NCI-H524 treated with DMSO at 0.1 percent for 48 hours (cell line): ENCODE measurements at regions not wholly inside any gene's neighbourhood (a gene's known extent, or its start where the extent isn't known, plus 50 kb on each side); places are given as distances from the start of the nearest gene placed in this dataset.
"Not testable (repeated sequence)": the region's sequence is repeated elsewhere in the genome, so short reads cannot be mapped to it uniquely, and the experiment has no call there.

ENCODE experiments used
- DNase-seq: peaks from one replicate; lab custom pipeline; 2025; lab: John Stamatoyannopoulos, UW

DNA sequence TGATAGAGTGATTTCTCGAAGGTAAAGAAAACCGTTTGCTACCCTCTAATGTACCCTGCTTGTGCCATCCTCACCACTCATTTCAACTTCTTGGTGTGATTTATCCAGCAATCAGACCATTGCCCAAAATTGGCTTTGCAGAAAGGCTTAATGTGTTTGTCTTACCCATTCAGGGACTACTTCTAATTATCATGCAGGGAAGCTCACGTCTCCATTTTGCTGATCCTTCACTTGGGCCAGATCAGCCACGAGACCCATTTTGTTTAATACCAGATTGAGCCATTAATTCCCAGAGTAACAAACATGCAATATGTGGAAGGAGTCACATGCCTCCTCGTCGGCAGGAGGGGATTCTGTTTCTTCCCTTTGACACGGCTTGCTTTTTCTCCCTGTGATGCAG is 51.1 kb upstream of the CRY1 start:
- DNase-seq = no peak

DNA sequence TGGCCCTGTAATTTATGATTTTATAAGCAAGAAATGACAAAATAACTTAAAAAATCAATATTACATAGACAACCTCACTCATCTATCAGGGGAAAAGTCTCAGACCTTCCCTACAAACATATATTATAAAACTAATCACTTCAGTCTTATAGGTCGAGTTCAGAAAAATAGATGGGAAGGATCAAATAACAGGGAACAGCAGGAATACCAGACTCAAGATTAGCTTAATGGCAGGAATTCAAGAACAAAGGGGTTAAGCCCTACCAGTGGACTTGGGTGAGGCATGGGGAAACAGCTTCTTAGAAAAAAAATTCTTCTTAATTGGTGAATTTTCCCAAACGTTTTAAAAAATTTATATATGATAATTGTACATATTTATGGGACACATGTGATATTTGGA is 51.6 kb upstream of the CRY1 start:
- DNase-seq = no peak

DNA sequence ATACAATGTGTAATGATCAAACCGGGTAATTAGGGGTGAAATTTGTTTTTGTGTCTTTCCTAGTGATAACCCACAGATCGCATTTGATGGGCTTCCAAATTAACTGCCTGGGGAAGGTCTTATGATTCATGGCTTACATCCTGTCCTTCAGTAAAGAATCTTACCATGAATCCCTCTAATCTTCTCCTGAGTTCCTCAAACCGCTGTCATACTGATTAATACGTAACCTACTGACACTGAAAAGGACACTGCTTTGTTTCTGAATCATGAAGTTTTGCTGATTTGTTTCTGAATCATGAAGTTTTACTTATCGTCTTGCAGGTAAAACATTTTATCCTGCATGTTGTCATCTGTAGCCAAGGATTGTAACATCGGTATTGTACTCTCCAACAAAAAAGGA is 52.0 kb upstream of the CRY1 start:
- no peak for DNase-seq

DNA sequence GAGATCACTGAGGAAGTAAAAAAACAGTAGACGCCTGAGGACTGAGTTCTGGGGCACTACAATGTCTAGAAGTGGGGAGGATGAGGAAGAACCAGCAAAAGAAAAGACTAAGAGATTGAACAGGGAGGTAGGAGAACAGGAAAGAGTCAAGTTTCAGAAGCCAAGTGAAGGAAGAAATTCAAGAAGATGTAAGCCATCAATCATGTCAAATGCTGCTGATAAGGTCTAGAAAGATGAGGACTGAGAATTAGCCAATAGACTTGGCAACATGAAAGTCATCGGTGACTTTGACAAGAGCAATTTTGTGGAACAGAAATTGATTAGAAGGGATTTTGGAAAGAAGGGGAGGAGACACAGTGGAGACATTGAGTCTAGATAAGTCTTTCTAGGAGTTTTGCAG is 54.8 kb upstream of the CRY1 start:
- no peak for DNase-seq

DNA sequence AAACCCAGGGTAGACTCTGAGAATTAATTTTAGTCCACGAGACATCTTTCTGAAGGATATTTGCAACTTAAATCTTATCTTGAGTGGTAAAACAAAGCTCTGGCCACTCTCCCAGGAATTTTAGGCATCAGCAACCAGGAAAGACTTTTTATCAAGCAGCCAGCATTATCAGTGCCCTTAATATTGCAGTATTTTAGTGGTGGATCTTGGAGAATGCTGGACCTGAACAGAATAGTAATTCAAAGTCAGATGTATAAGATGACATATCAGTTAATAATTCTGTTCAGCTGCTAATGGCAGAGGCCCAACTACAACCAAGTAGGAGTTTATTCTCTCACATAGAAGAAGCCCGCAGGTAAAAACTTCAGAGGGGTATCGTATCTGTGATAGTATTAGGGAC is 59.0 kb upstream of the CRY1 start:
- no peak for DNase-seq

DNA sequence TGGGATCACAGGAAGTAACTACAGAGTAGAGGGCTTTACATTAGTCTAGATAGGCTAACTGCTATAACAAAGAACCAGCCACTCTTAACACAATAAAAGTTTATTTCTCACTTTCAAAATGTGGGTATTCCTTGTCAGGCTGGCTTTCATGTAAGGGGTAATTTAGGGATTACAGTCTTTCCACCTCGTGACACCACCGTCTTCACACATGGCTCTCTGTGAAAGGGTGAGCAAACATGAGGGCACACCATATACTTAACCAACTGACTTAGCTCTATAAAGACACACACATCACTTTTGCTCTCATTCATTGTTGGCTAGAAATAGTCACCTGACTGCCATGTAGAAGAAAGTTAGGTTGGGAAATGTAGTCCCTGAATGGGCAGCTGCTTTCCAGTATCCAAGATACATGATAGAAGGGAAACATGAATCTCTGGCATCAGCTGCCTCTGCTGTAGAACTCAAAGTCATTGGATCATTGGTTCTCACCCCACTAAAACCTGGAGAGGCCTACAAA is 66.1 kb upstream of the CRY1 start:
- no peak for DNase-seq

DNA sequence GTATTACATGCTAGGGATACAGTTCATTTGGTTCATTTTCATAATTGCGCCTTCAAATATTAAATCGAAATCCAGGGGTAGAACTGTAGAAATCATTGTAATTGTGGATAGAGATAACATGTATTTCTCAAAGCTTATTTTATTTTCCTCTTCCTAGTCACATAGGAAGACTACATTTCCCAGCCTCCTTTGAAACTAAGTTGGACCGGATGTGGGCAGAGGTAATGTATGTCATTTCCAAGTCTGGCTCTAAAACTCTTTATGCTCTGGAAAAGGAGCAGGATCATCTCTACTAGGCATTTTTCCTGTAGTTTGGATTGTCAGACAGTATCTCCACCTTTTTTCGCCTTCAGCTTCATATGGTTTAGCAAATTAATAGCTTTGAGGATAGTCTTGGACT is 70.1 kb upstream of the CRY1 start:
- no peak for DNase-seq

DNA sequence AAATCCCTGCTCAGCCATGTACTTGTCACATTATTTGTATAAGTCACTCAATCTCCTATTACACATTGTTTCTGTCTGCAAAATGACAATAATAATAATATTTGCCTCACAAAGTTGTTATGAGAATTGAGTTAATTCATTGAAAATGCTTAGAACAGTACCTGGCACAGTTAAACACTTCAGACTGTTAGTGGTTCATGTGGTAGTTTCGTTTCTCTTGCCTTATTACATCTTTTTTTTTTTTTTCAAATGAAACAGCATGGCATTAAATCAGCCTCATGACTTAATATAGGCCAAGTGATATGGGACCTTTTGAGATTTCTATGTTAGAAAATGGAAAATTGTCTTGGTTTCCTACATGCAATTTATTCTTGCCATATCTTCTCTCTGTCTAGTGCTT is 71.0 kb upstream of the CRY1 start:
- DNase-seq = no peak

DNA sequence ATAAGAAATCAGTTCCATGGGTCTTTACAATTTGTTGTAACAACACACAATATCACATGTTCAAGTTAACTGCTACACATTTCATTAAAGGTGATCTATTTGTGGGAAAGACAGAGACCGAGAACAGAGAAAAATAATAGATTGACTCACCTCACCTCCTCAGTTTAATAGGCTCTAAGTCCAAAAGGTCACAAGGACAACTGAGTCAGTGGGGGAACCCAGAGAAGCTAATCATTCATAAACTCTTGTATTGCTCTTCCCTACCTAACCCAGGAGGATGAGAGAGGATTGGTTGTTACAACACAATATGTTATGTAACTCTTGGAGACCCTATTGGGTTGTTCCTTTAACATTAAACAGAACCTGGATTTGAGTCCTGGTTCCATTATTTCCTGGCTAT is 72.2 kb upstream of the CRY1 start:
- no peak for DNase-seq

DNA sequence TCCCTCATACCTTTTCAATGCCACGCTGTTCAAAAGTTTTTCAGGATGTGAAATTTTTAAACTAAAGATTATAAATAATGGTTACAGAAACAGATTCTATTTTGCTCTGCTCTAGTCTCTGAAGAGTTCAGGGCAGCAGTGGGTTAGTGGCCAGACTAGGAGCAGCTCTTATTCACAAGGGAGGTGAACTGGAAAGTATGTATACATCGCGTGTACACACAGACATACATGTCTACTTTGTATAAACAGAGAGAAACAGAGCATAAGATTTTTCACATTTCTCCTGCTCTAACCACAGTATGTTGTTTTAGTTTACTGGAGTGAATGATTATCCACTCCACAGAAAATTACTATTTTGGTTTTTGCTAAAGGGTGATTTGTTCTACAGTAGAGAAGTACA is 74.4 kb upstream of the CRY1 start:
- no peak for DNase-seq

DNA sequence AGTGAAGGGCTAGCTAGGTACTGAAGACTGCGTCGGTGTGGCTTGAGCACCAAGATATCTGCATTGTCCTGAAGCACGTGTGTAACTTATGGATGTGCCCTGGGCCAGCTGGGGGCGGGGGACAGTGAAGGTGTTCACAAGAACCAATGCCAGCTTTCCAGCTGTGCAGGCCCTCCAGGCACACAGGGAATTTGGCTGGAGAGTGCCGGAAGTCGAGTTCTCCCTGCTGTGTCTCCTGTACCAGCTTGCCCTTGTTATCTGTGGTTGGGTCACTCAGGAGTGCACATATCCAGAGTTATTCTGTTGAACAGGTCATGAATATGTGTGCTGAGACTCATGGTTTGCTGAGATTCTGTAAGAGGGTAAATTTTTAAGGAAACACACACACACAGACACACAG is 75.9 kb upstream of the CRY1 start:
- no peak for DNase-seq

DNA sequence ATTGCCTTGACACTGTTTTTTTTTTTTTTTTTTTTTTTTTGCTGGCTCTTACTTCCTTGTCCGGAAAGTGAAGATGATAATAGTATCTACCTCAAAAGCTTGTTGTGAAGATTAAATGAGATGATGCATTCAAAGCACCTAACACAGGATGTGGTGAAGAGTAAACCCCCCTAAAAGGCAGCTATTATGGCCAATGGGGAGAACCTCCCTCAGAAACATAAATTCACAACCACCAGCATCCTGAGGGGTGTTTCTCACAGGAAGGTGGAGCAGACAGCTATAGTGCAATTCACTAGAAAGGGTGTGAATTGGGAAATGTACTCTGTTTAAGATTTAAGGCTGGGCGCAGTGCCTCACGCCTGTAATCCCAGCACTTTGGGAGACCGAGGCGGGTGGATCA is 85.4 kb upstream of the CRY1 start:
- no peak for DNase-seq

DNA sequence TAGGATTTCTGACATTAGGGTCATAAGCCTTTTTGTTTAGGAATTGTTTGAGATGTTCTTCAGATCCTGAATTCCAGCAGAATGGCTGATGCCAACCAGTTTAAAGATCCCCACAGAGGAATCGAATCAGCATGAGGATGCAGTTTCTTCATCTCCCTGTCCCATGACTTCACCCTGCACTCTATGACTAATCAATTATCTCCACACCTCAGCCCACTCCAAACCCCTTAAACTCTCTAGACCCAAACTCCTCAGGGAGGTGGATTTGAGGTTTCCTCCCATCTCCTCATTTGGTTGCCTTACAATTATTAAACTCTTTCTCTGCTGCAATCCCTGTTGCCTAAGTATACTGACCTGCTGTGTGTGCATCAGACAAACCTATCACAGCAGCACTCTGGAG is 86.5 kb upstream of the CRY1 start:
- DNase-seq = no peak

DNA sequence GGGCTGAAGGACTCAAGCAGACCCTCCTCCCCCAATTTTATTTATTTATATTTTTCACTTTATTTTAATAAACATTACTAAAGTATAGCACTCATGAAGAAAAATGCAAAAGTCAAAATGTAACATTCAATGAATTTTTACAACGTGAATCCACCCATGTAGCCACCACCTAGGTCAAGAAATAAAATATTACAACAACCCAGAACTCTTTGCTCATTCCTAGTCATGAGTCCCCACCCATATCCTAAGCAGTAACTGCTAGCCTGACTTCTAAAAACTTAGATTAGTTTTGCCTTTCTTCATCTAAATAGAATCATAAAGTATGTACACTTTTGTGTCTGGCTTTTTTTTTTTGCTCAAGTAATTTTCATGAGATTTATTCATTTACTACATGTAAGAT is 86.9 kb upstream of the CRY1 start:
- no peak for DNase-seq

DNA sequence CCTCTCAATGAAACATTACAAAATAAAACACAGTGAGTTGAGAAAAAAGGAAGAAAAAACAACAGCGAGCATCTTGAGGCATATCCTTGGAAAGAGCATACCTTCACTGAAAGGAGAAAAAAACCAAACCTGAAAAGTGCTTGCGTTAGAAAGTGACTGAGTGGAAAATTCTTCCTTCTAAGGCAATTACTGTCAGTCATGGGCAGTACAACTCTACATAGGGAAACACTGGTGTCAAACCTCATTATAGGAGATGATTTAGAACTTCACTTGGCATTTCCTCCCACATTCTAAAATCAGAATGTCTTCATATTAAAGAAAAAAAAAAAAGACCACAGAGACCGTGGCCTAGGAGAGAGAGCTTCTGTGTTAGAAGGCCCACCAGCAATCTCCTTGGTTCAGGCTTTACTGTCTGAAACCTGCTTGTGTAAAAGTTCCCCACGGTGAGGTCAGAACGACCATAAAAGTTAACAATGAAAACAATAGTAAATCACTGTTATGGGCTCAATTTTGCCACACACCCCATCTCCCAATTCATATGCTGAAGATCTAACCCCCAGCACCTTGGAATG is 91.1 kb upstream of the CRY1 start:
- DNase-seq = no peak

DNA sequence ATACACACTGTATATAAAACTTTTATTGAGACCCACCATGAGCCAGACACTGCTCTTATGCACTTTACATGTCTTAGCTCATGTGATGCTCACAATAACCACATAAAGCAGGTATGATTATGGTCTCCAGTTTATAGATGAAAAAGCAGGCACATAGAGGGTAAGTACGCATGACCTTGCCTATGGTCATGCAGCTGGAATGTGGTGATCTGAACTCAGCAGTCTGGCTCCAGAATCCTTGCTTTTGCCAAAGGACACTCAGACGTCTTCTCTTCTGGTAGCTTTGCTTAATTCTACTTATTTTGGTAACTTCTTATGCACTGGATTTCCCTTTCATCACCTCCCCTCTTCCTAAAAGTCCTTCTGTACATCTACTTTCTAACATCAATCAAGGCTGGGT is 103.3 kb upstream of the CRY1 start:
- no peak for DNase-seq

DNA sequence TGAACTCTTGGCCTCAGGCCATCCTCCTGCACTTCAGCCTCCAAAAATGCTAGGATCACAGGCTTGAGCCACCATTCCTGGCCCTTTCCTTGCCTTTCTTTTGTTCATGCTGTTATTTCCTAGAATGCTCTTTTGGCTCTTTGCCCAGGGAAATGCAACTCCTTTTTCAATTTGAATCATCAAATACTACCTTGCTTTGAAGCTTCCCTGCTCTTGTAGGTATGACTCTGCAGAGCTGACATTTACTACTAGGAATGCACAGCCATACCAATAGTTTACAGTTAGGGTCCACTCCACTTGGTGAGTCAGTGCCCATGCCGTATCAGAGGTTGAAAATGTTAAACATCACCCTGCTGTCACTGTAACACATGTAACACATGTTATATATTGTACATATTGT is 107.0 kb upstream of the CRY1 start:
- DNase-seq = no peak

DNA sequence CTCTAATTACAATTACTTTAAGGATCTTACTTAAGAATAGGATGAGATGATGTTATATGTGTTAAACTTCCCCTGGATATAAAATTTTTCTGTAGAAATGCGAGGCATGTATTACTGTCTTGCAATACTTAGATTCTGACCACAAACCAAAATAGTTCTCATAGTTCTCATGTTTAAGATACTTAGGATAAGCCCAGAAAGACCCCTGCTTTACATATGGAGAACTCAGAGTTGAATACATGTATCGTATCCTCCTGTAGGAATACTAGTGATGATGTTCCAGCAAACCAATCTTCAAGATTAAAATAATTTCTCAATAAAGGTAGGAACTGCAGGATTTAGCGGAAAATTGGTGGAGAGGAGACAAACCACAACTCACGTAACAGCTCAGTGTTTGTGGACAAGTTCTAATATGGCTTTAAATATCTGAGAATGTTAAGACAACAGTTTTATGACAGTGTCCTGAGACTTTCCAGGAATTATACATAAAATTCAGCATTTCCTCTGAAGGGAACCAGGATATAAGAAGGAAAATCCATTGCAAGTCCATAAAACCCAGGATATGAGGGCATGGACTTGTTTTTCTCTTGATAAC is 114.7 kb upstream of the CRY1 start:
- no peak for DNase-seq

DNA sequence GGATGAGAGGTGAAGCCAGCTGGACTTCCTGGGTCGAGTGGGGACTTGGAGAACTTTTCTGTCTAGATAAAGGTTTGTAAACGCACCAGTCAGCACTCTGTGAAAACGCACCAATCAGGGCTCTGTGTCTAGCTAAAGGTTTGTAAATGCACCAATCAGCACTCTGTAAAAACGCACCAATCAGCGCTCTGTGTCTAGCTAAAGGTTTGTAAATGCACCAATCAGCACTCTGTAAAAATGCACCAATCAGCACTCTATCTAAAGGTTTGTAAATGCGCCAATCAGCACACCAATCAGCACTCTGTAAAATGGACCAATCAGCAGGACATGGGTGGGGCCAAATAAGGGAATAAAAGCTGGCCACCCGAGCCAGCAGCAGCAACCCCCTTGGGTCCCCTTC is 116.4 kb upstream of the CRY1 start:
- DNase-seq = not testable (repeated sequence)

DNA sequence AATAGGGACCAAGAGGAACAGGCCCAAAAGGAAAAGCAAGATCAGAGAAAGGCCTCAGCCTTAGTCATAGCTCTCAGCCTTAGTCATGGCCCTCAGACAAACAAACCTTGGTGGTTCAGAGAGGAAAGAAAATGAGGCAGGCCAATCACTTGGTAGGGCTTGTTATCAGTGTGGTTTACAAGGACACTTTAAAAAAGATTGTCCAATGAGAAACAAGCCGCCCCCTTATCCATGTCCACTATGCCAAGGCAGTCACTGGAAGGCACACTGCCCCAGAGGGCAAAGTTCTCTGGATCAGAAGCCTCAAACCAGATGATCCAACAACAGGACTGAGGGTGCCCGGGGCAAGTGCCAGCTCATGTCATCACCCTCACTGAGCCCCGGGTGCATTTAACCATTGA is 121.0 kb upstream of the CRY1 start:
- DNase-seq = not testable (repeated sequence)

DNA sequence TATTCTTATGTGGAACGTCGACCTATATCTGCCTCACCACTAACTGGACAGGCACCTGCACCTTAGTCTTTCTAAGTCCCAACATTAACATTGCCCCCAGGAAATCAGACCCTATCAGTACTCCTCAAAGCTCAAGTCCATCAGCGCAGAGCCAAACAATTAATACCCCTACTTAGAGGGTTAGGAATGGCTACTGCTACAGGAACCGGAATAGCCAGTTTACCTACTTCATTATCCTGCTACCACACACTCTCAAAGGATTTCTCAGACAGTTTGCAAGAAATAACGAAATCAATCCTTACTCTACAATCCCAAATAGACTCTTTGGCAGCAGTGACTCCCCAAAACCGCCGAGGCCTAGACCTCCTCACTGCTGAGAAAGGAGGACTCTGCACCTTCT is 123.1 kb upstream of the CRY1 start:
- not testable (repeated sequence) for DNase-seq

DNA sequence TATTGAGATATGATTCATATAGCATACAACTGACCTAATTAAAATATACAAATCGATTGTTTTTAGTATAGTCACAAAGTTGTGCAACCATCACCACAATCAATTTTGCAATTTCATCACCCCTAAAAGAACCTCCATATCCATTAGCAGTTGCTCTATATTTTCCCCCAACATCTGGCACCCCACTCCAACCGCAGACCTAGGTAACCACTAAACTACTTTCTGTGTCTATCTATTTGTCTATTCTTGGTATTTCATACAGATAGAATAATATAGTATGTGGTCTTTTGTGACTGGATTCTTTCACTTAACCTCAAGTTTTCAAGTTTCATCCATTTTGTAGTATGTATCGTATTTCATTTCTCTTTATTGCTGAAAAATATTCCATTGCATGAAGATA is 126.0 kb upstream of the CRY1 start:
- DNase-seq = no peak

DNA sequence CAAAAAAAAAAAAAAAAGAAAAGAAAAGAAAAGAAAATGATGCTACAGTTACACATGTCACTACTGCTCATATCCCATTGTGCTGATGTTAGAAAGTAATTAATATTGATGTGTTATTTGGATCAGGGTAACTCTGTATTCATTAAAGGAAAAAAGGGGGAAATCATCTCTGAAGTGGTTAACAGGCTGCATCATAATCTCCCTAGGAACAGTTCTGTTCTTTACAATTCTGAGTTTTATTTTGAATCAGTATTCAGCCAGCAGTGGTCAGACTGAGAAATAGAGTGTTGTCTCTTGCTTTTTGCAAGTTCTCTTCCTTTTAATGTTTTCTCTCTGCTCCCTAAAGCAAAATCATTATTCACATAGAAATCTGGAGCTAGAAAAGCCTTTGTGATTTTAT is 128.6 kb upstream of the CRY1 start:
- no peak for DNase-seq

DNA sequence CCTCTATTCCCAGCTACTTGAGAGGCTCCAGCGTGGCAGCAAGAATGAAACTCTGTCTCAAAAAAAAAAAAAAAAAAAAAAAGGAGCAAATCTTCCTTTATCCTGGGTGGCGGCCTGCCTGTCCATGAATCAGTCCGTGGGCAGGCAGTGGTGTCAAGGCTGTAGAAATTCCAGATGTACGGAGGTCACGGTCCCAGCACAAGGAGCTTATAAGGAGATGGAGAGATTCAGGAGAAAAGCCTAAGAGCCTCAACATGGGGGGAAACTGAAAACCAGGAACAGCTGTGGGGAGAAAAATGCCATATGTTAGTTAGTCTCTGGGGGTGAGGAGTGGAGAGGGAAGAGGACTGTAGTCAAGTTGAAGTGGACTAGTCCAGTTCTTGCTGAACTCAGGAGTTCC is 130.5 kb upstream of the CRY1 start:
- peak; percentile 88 for DNase-seq
